ENCODE measurements at regions not wholly inside any gene's neighbourhood (a gene's known extent, or its start where the extent isn't known, plus 50 kb on each side); places are given as distances from the start of the nearest gene placed in this dataset.

DNA sequence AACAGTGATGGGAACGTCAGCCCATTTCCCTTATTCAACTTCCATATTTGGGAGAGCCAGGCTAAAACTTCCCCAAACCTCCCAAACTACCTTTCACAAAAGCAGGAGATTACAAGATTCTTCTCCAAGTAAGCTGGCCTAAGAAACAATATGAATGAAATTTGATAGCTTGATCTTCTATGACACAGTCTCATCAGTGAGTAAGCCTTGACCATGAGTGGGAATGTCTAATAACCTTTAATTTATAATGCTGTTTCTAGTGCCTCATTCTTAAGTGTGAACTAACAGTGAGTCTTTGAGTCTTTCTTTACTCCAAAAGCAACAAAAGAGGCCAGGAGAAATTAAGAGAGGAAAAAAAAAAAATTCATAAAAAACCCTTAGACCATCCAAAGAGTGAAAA, 1379.9 kb downstream of the EFNA5 start:
- TF ChIP-seq, protein P1, sequence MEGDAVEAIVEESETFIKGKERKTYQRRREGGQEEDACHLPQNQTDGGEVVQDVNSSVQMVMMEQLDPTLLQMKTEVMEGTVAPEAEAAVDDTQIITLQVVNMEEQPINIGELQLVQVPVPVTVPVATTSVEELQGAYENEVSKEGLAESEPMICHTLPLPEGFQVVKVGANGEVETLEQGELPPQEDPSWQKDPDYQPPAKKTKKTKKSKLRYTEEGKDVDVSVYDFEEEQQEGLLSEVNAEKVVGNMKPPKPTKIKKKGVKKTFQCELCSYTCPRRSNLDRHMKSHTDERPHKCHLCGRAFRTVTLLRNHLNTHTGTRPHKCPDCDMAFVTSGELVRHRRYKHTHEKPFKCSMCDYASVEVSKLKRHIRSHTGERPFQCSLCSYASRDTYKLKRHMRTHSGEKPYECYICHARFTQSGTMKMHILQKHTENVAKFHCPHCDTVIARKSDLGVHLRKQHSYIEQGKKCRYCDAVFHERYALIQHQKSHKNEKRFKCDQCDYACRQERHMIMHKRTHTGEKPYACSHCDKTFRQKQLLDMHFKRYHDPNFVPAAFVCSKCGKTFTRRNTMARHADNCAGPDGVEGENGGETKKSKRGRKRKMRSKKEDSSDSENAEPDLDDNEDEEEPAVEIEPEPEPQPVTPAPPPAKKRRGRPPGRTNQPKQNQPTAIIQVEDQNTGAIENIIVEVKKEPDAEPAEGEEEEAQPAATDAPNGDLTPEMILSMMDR (IDR thresholded peaks at IDR 0.05; ENCODE audit: poor library complexity), result no peak
- TF ChIP-seq EZH2phosphoT487 (IDR thresholded peaks at IDR 0.05; ENCODE audit: low read depth, severe bottlenecking, unreplicated experiment), result no peak
